ENCODE measurements at regions not wholly inside any gene's neighbourhood (a gene's known extent, or its start where the extent isn't known, plus 50 kb on each side); places are given as distances from the start of the nearest gene placed in this dataset.
A peak's percentile ranks its signal among the peaks of the same experiment; 100 is the strongest.

GRCh38 chr2:39851651-39852110, 72.6 kb upstream of the THUMPD2 start:
- H2BK120ac ChIP-seq (ENCODE audit: low read depth, low read length), result no peak overlapping the region
- dilution Hi-C loops (cut with HindIII; ENCODE audit: low sequenced_read_pairs, unreplicated experiment), result no loop called here
- H2AFZ ChIP-seq (replicated peaks; ENCODE audit: low read length, poor library complexity), result peak overlapping the region; percentile 13
- CTCF ChIA-PET, result interaction anchor here (0.6 to 2.5 kb wide), 7 partner anchors 14 to 1207 kb away, joined by 3 to 13 read pairs (median 5); no protein-coding TSS in a partner anchor
- H2AK5ac ChIP-seq (ENCODE audit: low read depth, low read length), result no peak overlapping the region
- peaks cover 3% of the 10 kb centered on the region; the same call in 1 of the 2 replicates for H3K4me1 ChIP-seq (ENCODE audit: control insufficient read depth, insufficient read depth, low read length)
- no peak overlapping the region for H3K18ac ChIP-seq (ENCODE audit: low read depth, low read length)
- no peak overlapping the region for H3K9ac ChIP-seq (ENCODE audit: low read depth, low read length)
- no peaks in the 10 kb centered on the region for H3K79me1 ChIP-seq (ENCODE audit: low read depth in 1 of 2, low read length in 2 of 2)
- H4K5ac ChIP-seq (ENCODE audit: low read depth, low read length), result no peak overlapping the region
- H2BK20ac ChIP-seq (ENCODE audit: low read depth, low read length), result no peak overlapping the region
- intact Hi-C loops (cut with micrococcal nuclease), result no loop called here
- no peak overlapping the region for H4K91ac ChIP-seq (ENCODE audit: insufficient read depth, low read depth, low read length)
- no peaks in the 10 kb centered on the region for H3K9me1 ChIP-seq (ENCODE audit: insufficient read depth, low read length)
- no peak overlapping the region for H4K8ac ChIP-seq (ENCODE audit: low read depth in 2 of 2, low read length in 2 of 2)
- H3K36me3 ChIP-seq (ENCODE audit: control insufficient read depth, insufficient read depth, low read length), result no peaks in the 10 kb centered on the region
- no peak overlapping the region for H3K27ac ChIP-seq (ENCODE audit: insufficient read depth, low read length)
- TF ChIP-seq BHLHE40 (IDR thresholded peaks at IDR 0.05; ENCODE audit: low read depth, low read length), result peak; percentile 21; the same call in 1 of the 2 replicates
- TF ChIP-seq RCOR1 (IDR thresholded peaks at IDR 0.05; ENCODE audit: insufficient replicate concordance, low read length), result no peak
- TF ChIP-seq NFE2L2 (IDR thresholded peaks at IDR 0.05; ENCODE audit: low read depth, low read length), result no peak
- no peak for TF ChIP-seq MAFK (IDR thresholded peaks at IDR 0.05; ENCODE audit: low read depth, low read length)
- TF ChIP-seq RAD21 (IDR thresholded peaks at IDR 0.05; ENCODE audit: low read length), result peak; percentile 22; the same call in 1 of the 2 replicates
- H3K4me3 ChIP-seq (ENCODE audit: insufficient read depth, low read depth, low read length), result no peak overlapping the region
- peak; percentile 90 for ATAC-seq (ENCODE audit: low read depth)
- H3K56ac ChIP-seq (ENCODE audit: extremely low read depth, insufficient read depth, low read length), result no peak overlapping the region
- peak; percentile 63 for DNase-seq
- in situ Hi-C loops (cut with MboI; ENCODE audit: low sequenced_read_pairs), result no loop called here
- H3K23ac ChIP-seq (ENCODE audit: low read depth, low read length), result no peak overlapping the region
- POLR2A ChIA-PET (ENCODE audit: unreplicated experiment), result no interaction called here
- no peaks in the 10 kb centered on the region for H4K20me1 ChIP-seq (ENCODE audit: insufficient read depth, low read length)
- H2BK15ac ChIP-seq (ENCODE audit: low read depth, low read length), result no peak overlapping the region
- no peak overlapping the region for H3K4ac ChIP-seq (ENCODE audit: low read depth, low read length)
- peaks cover 2% of the 10 kb centered on the region; the same call in 1 of the 2 replicates for H3K27me3 ChIP-seq (ENCODE audit: control insufficient read depth, insufficient read depth, low read length)
- no CpG with 5 or more reads among the region's 3 CpGs for WGBS, 2 experiments (ENCODE audit: extremely low coverage in 2 of 2, insufficient read length in 1 of 2)
- no peak overlapping the region for H2BK5ac ChIP-seq (ENCODE audit: low read depth, low read length, poor library complexity, severe bottlenecking)
- peak overlapping the region; percentile 30 for H3K4me2 ChIP-seq (ENCODE audit: low read depth, low read length)
- BruUV-seq (replicated peaks), result no TSS peak
- H3K9me3 ChIP-seq (ENCODE audit: control insufficient read depth, insufficient read depth, low read length), result no peaks in the 10 kb centered on the region
- H3K14ac ChIP-seq (replicated peaks; ENCODE audit: low read depth, low read length), result no peak overlapping the region
- H2AK9ac ChIP-seq (replicated peaks; ENCODE audit: low read depth, low read length, poor library complexity), result no peak overlapping the region
